HUDEP-2 (cell line): ENCODE measurements at regions not wholly inside any gene's neighbourhood (a gene's known extent, or its start where the extent isn't known, plus 50 kb on each side); places are given as distances from the start of the nearest gene placed in this dataset.

ENCODE experiments used
- DNase-seq, 76 experiments: peaks; one replicate each; lab custom pipeline; 2025; ENCODE audit not compliant: unreplicated experiment in 76 of 76; lab: John Stamatoyannopoulos, UW

DNA sequence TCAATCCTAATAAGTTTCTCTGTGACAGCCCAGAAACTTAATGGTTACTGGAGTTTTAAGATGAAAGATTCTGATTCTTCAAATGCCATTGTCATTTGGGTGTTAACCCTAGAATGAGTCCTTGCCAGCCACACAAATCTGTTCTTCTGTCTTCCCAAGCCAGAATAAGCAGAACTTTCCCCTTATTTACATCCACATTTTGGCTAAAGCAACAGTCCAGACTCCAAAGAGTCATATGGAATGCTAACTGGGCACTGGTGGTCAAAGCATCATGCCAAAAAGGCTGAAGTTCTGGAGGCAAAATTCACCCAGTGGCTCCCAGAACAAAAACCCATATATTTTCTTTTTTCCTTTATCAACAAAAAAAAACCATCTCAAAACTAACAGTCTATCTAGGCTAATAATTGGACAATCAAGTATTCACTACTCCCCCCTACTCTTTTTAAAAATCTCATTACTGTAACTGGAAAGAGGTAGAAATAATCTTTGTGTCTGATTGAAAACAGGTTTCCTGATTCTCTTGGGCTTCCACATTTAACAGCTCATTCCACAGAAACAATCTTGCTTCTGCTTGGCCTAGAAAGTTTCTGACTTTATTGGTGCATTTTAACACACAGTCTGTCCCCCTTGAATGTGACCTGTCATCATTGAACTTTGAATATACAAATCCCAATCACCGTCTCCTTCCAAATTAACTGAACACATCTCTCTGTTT is 89.6 kb upstream of the SETBP1 start:
- no peak for DNase-seq

GRCh38 chr18:44592639-44593038 is 88.0 kb upstream of the SETBP1 start:
- no peak for DNase-seq

GRCh38 chr18:44594799-44595467 is 85.8 kb upstream of the SETBP1 start:
- no peak for DNase-seq

GRCh38 chr18:44597797-44598196 is 82.9 kb upstream of the SETBP1 start:
- DNase-seq: no peak

GRCh38 chr18:44598514-44598913 is 82.2 kb upstream of the SETBP1 start:
- DNase-seq: peak in 1 of 76 experiments; percentile 1

DNA sequence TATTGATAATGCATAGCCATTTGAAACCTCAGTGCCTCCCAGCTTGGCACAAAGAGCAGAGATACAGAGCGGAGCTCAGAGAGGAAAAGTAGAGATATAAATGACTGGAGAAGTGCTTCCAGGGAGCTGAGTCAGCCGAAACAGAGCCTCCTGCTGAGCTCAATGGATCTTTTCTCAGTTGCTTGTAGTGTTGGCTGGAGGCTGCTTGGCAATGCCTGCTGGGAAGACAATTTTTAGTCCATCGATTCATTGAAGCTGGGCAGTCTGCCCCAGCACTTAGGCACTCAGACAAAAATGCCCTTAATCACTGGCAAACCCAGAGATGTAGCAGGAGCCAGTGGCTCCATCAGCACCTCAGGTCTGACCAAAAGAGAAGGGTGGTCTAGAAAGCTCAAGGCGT is 81.3 kb upstream of the SETBP1 start:
- DNase-seq: no peak

DNA sequence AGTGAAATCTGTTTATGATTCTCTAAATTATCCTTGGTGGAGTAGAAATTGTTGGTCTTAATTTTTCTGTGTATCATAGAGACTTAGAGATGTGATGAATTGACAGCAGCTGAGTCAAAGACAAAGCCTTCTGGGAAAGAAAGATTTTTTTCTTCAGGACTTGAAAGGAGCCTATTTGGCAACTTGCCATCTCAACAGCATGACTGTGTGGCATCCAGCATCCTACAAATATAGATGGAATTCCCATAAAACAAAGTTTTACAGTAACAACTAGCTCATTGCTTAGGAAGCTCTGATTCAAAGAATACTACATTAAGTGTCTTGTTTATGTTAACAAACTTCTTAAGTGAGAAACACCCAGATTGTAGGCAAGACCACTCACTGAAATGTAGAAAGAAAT is 79.2 kb upstream of the SETBP1 start:
- DNase-seq: no peak

- DNase-seq: no peak
Observed at GRCh38 chr18:44602380-44602779, 78.3 kb upstream of the SETBP1 start.

DNA sequence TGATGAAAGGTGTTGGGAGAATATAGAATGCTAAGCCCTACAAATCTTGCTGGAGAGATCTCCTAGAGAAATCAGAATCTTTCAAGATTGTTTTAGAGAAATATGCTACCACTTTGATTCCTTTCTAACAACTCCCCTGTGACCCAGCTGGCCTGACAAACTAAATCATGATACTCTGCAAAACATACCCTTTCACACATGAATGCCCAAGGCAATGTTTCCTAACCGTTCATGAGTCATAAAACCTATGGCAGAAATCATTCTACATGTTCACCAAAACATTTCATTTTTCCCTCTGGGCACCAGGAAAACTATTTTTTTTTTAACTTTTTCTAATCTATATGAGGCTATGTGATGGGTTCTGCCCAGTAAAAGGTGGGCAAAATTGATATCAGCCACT is 77.8 kb upstream of the SETBP1 start:
- no peak for DNase-seq

DNA sequence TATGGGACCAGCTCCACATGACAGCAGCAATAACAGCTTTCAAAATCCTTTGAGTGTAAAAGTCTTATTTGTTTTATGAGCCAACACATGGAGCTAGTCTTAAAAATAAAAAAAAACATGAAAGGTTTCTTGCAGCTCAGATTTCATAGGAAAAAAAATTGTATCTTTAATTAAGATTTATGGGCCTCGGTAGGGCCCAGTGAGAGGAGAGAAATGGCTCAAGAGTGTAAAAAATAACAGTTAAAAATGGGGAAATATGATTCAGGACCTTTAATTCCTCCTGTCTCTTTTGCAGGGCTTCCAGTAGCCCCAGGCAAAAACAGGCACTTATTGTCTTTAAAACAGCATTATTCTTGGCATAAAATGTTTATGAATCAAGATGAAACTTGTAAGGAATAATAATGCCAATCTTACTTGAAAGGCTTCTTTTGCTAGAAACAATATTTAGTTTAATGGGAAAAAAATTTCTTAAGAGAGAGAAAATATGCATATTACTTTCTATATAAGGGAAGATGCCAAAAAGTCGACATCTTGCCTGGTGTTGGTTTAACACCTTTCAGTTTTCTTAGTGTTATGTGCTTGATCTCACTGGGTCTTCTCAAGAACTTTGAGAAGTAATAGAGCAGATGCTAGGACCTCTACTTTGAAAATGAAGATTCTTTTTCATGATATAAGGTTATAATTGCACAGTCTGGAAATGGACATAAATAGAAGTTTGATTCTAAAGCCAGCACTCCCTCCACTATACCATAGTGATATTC is 71.3 kb upstream of the SETBP1 start:
- DNase-seq: no peak

- no peak for DNase-seq
Observed at GRCh38 chr18:44620812-44621211, 59.9 kb upstream of the SETBP1 start.

- no peak for DNase-seq
Observed at GRCh38 chr18:44624052-44624451, 56.6 kb upstream of the SETBP1 start.

DNA sequence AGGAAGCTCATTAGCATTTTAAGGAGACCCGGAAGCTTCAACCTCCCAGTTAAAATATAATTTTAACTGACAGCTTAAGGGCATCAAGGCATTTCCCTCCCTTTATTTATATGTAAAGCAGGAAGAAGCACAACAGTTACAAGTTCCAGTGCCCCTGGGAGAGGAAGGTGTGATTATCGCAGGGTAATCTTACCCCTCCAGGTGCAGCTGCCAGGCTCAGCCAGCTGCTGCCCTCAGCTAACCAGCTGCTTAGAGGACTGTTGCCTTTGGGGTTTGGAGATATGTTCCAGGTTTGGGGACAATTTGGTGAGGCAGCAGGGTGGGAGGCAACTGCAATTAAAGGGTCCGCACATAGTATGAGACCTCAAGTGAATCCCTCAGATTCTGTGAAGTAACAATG is 55.3 kb upstream of the SETBP1 start:
- DNase-seq: no peak

DNA sequence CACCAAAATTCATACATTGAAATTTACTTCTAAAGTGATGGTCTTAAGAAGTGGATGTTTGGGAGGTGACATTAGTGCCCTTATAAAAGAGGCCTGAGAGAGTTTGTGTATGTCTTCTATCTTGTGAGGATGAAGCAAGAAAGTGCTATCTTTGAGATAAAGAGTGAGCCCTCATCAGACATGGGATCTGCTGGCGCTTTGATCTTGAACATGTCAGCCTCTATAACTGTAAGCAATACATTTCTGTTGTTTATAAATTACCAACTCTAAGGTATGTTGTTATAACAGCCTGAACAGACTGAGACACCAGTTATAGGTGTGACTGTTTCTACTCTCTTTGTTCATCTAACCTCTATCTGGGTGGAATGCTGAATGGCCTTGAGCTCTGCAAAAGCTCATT is 54.5 kb upstream of the SETBP1 start:
- DNase-seq: no peak

- DNase-seq: no peak
Observed at GRCh38 chr18:44626807-44627206, 53.9 kb upstream of the SETBP1 start.

- no peak for DNase-seq
Observed at GRCh38 chr18:44627280-44627679, 53.4 kb upstream of the SETBP1 start.

DNA sequence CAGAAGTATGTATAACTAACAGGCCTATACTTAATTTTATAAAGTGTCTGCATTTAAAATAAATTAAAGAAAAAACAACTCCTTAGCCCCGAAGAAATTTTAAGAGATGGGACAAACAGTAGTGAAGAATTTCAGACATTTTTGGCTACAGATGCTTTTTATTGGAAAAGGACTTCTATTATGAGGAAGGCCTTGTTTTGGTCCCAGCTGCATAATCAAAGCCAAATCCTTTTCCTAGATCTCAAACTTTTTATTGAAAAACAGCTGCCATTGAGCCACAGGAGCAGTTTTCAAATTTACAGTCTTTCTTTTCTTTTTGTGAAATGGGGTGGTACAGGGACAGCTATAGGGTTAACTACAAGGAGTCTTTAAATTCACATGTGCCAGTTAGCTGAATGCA is 51.3 kb upstream of the SETBP1 start:
- no peak for DNase-seq

DNA sequence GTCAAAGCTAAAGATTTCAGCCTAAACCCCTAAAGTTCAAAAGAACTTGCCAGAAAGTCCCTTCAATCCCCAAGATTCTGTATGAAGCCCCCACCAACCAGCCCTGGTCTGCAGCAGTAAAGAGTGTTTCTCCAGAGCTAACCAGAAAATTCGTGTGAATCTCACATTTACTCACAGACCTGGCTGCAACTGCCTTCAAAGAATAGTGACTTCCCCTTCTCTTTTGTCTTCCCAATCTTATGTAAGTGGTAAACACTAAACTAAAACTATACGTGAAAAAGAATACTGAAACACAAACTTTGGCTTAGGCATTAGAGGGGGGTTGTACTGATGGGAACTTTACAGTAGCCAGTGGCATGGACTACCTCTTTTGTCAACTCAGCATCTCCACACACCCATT is 50.6 kb upstream of the SETBP1 start:
- DNase-seq: no peak
